Esophagus muscularis mucosa (tissue), 4 donors: ENCODE measurements at regions not wholly inside any gene's neighbourhood (a gene's known extent, or its start where the extent isn't known, plus 50 kb on each side); places are given as distances from the start of the nearest gene placed in this dataset.

Source experiments
- DNase-seq: peaks from one replicate; pipeline ENCODE4 v3.0.0-alpha.2; 2017; ENCODE audit errors: extremely low spot score
- H3K27ac ChIP-seq, 4 donors: fragments of 200-600 bp; sonication (generic); replicated peaks in 1 of 4; 1 replicate in 3 of 4; 2 replicates in 1 of 4; pipeline ENCODE4 v1.5.1; 2016 to 2019; ENCODE audit warnings: mild to moderate bottlenecking in 1 of 4
- H3K27me3 ChIP-seq, 4 donors: fragments of 200-600 bp; sonication (generic); one replicate each; pipeline versions ENCODE4 v1.5.1 to v1.6.0; 2016 to 2019
- H3K36me3 ChIP-seq, 4 donors: fragments of 200-600 bp; sonication (generic); one replicate each; pipeline ENCODE4 v1.5.1; 2016 to 2019
- H3K4me1 ChIP-seq, 4 donors: fragments of 200-600 bp; sonication (generic); one replicate each; pipeline ENCODE4 v1.5.1; 2016 to 2019
- H3K4me3 ChIP-seq, 4 donors: fragments of 200-600 bp; sonication (generic); 1 replicate in 2 of 4; 2 replicates in 2 of 4; pipeline ENCODE4 v1.5.1; 2016 to 2019; ENCODE audit warnings: mild to moderate bottlenecking in 4 of 4, moderate library complexity in 1 of 4
- H3K9me3 ChIP-seq, 4 donors: fragments of 200-600 bp; sonication (generic); 1 replicate in 3 of 4; 2 replicates in 1 of 4; pipeline ENCODE4 v1.5.1; 2016 to 2019
- EP300 ChIP-seq: sonication (generic); formaldehyde crosslinking; IDR thresholded peaks from one replicate; pipeline ENCODE4 v1.6.1; 2017; ENCODE audit warnings: antibody characterized with exemption
- POLR2A ChIP-seq: fragments of 450-650 bp; IDR thresholded peaks from one replicate; pipeline ENCODE4 v1.6.1; 2017; ENCODE audit warnings: antibody characterized with exemption, moderate library complexity, mild to moderate bottlenecking, low read depth
- POLR2AphosphoS5 ChIP-seq, 2 donors: sonication (generic); formaldehyde crosslinking; IDR thresholded peaks; one replicate each; pipeline ENCODE4 v1.6.1; 2017; ENCODE audit warnings: antibody characterized with exemption in 2 of 2
- WGBS: methylation state at CpG from one replicate; pipeline ENCODE4 v1.1.5; 2018; 5-methylcytosine and 5-hydroxymethylcytosine counted together
- intact Hi-C: fragments of 100-400 bp; cut with DNase I; formaldehyde crosslinking; loops from one replicate; pipeline ENCODE4 v1.15.1; 2023
- TF ChIP-seq, protein P1 (sequence below), 3 experiments: fragments of 200-600 bp in 2 of 3; fragments of 450-650 bp in 1 of 3; sonication (generic) in 2 of 3; IDR thresholded peaks; one replicate each; pipeline ENCODE4 v1.5.1; 2017 to 2019; ENCODE audit warnings: antibody characterized with exemption in 3 of 3, mild to moderate bottlenecking in 2 of 3, moderate library complexity in 1 of 3

DNA sequence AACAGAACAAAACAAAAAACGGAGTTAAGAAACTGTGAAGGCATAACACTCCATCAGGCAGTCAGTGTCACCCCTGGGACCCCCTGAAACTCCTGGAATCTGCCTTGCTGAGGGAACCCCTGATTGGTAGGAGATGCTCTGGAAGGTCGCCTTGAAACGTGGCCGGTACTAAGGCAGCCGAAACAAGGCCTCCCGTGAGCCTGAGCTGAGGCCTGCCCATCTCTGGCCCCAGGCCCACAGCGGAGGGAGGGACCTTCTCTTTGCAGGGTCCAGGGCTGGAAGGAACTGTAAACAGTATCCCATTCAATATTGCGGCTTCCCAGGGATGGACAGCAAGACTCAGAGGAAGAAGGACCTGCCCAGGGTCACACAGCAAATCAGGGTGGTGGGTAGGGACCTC lies 155.7 kb downstream of the INHBB start:
- DNase-seq = no peak
- 79% methylated on average over 8 of the region's 8 CpGs for WGBS
- Histone ChIP-seq H3K36me3 (no peaks in the 10 kb centered on the region), H3K4me1 (peaks cover 0 to 5% (median 0%) of the 10 kb centered on the region in 4 donors), H3K9me3 (no peaks in the 10 kb centered on the region), H3K4me3 (no peak overlapping the region), H3K27ac (no peak overlapping the region), H3K27me3 (peaks cover 0 to 6% (median 0%) of the 10 kb centered on the region in 4 donors)
- TF ChIP-seq POLR2A = no peak
- no peak for TF ChIP-seq POLR2AphosphoS5 (IDR thresholded peaks at IDR 0.05)
- TF ChIP-seq, protein P1, sequence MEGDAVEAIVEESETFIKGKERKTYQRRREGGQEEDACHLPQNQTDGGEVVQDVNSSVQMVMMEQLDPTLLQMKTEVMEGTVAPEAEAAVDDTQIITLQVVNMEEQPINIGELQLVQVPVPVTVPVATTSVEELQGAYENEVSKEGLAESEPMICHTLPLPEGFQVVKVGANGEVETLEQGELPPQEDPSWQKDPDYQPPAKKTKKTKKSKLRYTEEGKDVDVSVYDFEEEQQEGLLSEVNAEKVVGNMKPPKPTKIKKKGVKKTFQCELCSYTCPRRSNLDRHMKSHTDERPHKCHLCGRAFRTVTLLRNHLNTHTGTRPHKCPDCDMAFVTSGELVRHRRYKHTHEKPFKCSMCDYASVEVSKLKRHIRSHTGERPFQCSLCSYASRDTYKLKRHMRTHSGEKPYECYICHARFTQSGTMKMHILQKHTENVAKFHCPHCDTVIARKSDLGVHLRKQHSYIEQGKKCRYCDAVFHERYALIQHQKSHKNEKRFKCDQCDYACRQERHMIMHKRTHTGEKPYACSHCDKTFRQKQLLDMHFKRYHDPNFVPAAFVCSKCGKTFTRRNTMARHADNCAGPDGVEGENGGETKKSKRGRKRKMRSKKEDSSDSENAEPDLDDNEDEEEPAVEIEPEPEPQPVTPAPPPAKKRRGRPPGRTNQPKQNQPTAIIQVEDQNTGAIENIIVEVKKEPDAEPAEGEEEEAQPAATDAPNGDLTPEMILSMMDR (IDR thresholded peaks at IDR 0.05) = no peak
- TF ChIP-seq EP300 = no peak
- intact Hi-C loops = no loop called here

DNA sequence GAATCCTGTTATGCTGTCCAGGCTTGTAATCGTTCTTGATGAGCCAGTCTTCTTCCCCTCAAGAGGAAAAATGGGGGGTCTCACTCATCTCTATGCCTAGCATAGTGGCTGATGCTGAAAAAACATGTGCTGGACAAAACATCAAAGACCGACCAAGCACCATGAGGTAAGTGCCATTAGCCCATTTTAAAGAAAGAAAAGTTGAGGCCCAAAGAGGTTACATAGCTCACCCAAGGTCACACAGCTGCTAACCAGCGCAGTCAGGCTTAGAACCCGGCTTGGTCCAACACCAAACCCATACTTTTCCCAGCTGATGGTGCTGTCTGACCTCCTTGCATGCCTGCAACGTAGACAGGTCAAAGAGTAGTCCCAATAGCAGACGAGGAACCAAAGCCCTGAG lies 156.4 kb downstream of the INHBB start:
- Histone ChIP-seq H3K4me3 (no peak overlapping the region), H3K36me3 (no peaks in the 10 kb centered on the region), H3K9me3 (no peaks in the 10 kb centered on the region), H3K27ac (no peak overlapping the region), H3K27me3 (peaks cover 0 to 6% (median 0%) of the 10 kb centered on the region in 4 donors), H3K4me1 (peaks cover 0 to 5% (median 0%) of the 10 kb centered on the region in 4 donors)
- DNase-seq = no peak
- intact Hi-C loops = no loop called here
- TF ChIP-seq, protein P1 (IDR thresholded peaks at IDR 0.05) = no peak
- TF ChIP-seq EP300 (no peak), POLR2AphosphoS5 (IDR thresholded peaks at IDR 0.05) (no peak), POLR2A (no peak)
- WGBS = 81% methylated on average over 6 of the region's 6 CpGs

DNA sequence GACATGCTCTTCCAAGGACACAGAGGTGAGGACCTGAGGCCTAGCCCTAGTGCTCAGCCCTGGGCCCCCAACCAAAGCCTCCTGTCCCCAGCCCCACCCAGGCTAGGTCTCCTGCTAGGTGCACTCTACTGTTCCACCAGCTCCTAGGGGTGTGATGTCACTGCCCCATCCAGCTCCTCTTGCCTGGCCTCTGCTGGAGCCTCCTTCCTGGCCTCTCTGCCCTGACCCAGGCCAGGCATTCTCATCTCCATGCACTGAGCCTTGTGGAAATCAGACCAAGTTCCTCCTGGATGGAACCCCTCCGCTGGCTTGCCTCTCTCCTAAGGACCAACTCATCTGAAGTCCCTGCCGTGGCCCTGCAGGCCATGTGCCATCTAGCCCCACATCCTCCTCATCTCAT lies 156.8 kb downstream of the INHBB start:
- H3K9me3 ChIP-seq = no peaks in the 10 kb centered on the region
- peaks cover 0 to 6% (median 0%) of the 10 kb centered on the region in 4 donors for H3K27me3 ChIP-seq
- 94% methylated on average over 2 of the region's 2 CpGs for WGBS
- no peak overlapping the region for H3K4me3 ChIP-seq
- H3K27ac ChIP-seq = no peak overlapping the region
- TF ChIP-seq, protein P1 (IDR thresholded peaks at IDR 0.05) = no peak
- TF ChIP-seq POLR2AphosphoS5 (IDR thresholded peaks at IDR 0.05) = no peak
- TF ChIP-seq EP300 = no peak
- no peak for TF ChIP-seq POLR2A
- H3K4me1 ChIP-seq = peaks cover 0 to 5% (median 0%) of the 10 kb centered on the region in 4 donors
- intact Hi-C loops = no loop called here
- DNase-seq = no peak
- H3K36me3 ChIP-seq = no peaks in the 10 kb centered on the region

DNA sequence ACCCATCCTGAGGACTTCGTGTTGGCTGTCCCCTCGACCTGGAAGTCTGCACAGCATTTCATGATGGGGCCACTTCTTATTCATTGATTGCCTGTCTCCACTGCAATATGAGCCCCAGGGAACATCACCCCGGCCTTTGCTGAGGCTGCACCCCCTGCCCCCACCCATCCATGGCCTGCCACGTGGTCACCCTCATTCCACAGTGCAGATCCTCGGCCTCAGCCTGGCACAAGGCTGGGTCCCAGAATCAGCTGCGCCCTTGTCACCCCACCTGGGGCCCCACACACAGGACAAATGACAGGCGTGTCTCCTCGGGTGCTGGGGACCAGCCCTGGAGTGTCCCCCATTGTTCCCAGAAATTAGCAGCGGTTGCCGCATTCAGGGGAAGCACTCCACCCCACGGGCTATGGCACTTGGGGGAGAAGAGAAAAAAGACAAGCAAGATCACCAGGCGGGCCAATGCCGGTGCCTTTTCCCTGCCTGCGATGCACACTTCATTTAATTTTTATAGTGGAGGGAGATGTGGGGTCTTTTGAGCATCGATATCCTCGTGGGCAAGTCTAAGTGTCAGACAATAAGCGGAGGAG lies 157.4 kb downstream of the INHBB start:
- 88% methylated on average over 17 of the region's 17 CpGs for WGBS
- no peak for TF ChIP-seq EP300
- TF ChIP-seq, protein P1 (IDR thresholded peaks at IDR 0.05) = no peak
- no peak for TF ChIP-seq POLR2A
- no peak for TF ChIP-seq POLR2AphosphoS5 (IDR thresholded peaks at IDR 0.05)
- H3K27ac ChIP-seq = no peak overlapping the region

More for the DNA sequence above, 157.4 kb downstream of the INHBB start:
- Histone ChIP-seq H3K36me3 (no peaks in the 10 kb centered on the region), H3K4me1 (peaks cover 0 to 5% (median 0%) of the 10 kb centered on the region in 4 donors), H3K4me3 (no peak overlapping the region), H3K27me3 (peaks cover 0 to 6% (median 0%) of the 10 kb centered on the region in 4 donors), H3K9me3 (no peaks in the 10 kb centered on the region)
- DNase-seq = no peak
- intact Hi-C loops = no loop called here
